ENCODE measurements at regions not wholly inside any gene's neighbourhood (a gene's known extent, or its start where the extent isn't known, plus 50 kb on each side); places are given as distances from the start of the nearest gene placed in this dataset.

- no peak overlapping the region for H3K4me3 ChIP-seq (ENCODE audit: low read depth, low read length)
- TF ChIP-seq CTCF (IDR thresholded peaks at IDR 0.05; ENCODE audit: low read depth, low read length, missing control alignments), result no peak
- DNase-seq (ENCODE audit: low read depth), result no peak
Measured at GRCh38 chr12:78580296-78580695, 284.3 kb upstream of the SYT1 start.

- H3K4me3 ChIP-seq (ENCODE audit: low read depth, low read length), result no peak overlapping the region
- TF ChIP-seq CTCF (IDR thresholded peaks at IDR 0.05; ENCODE audit: low read depth, low read length, missing control alignments), result peak; percentile 23
- no peak for DNase-seq (ENCODE audit: low read depth)
Measured at GRCh38 chr12:78584695-78585094, 279.9 kb upstream of the SYT1 start.

GRCh38 chr12:78585132-78585531, 279.4 kb upstream of the SYT1 start:
- DNase-seq (ENCODE audit: low read depth), result no peak
- TF ChIP-seq CTCF (IDR thresholded peaks at IDR 0.05; ENCODE audit: low read depth, low read length, missing control alignments), result no peak
- H3K4me3 ChIP-seq (ENCODE audit: low read depth, low read length), result no peak overlapping the region

GRCh38 chr12:78586790-78587189, 277.8 kb upstream of the SYT1 start:
- TF ChIP-seq CTCF (IDR thresholded peaks at IDR 0.05; ENCODE audit: low read depth, low read length, missing control alignments), result no peak
- DNase-seq (ENCODE audit: low read depth), result no peak
- H3K4me3 ChIP-seq (ENCODE audit: low read depth, low read length), result no peak overlapping the region

GRCh38 chr12:78599366-78599765, 265.2 kb upstream of the SYT1 start:
- no peak for TF ChIP-seq CTCF (IDR thresholded peaks at IDR 0.05; ENCODE audit: low read depth, low read length, missing control alignments)
- H3K4me3 ChIP-seq (ENCODE audit: low read depth, low read length), result no peak overlapping the region
- DNase-seq (ENCODE audit: low read depth), result no peak

- TF ChIP-seq CTCF (IDR thresholded peaks at IDR 0.05; ENCODE audit: low read depth, low read length, missing control alignments), result no peak
- no peak for DNase-seq (ENCODE audit: low read depth)
- H3K4me3 ChIP-seq (ENCODE audit: low read depth, low read length), result no peak overlapping the region
Measured at GRCh38 chr12:78600541-78600940, 264.0 kb upstream of the SYT1 start.

GRCh38 chr12:78611504-78611903, 253.1 kb upstream of the SYT1 start:
- no peak for DNase-seq (ENCODE audit: low read depth)
- H3K4me3 ChIP-seq (ENCODE audit: low read depth, low read length), result no peak overlapping the region
- no peak for TF ChIP-seq CTCF (IDR thresholded peaks at IDR 0.05; ENCODE audit: low read depth, low read length, missing control alignments)
